ENCODE measurements at regions not wholly inside any gene's neighbourhood (a gene's known extent, or its start where the extent isn't known, plus 50 kb on each side); places are given as distances from the start of the nearest gene placed in this dataset.

- Histone ChIP-seq H3K36me3 (ENCODE audit: control insufficient read depth, insufficient read depth, low read length) (no peaks in the 10 kb centered on the region), H3K4me1 (peaks cover 19% of the 10 kb centered on the region), H3K4me3 (ENCODE audit: low read depth, low read length) (no peak overlapping the region), H3K9me3 (no peaks in the 10 kb centered on the region; the same call in 1 of the 2 replicates), H3K27me3 (replicated peaks; ENCODE audit: control insufficient read depth, insufficient read depth, low read length) (no peaks in the 10 kb centered on the region)
- DNase-seq = no peak
- no peak overlapping the region for H3K27ac Mint-ChIP-seq (ENCODE audit: unreplicated experiment)
- no peak for TF ChIP-seq CTCF (IDR thresholded peaks at IDR 0.05; ENCODE audit: insufficient read depth in 1 of 2, low read depth in 1 of 2, low read length in 1 of 2, severe bottlenecking in 1 of 2, unreplicated experiment in 1 of 2)
- ChIA-PET CTCF (no interaction called here), POLR2A (no interaction called here)
- H3K4me1 Mint-ChIP-seq (ENCODE audit: low read depth, unreplicated experiment) = no peaks in the 10 kb centered on the region
- H3K9me3 Mint-ChIP-seq (ENCODE audit: unreplicated experiment) = no peaks in the 10 kb centered on the region
- no peak overlapping the region for H3K4me3 Mint-ChIP-seq (ENCODE audit: unreplicated experiment)
- no peaks in the 10 kb centered on the region for H3K36me3 Mint-ChIP-seq (ENCODE audit: insufficient read depth, unreplicated experiment)
- BruUV-seq (replicated peaks) = no TSS peak
- intact Hi-C loops (cut with micrococcal nuclease; ENCODE audit: unreplicated experiment) = no loop called here
- no peaks in the 10 kb centered on the region for H3K27me3 Mint-ChIP-seq (ENCODE audit: insufficient read depth, unreplicated experiment)
Observed at GRCh38 chr13:31042481-31043165, 110.2 kb downstream of the TEX26 start.

- no TSS peak for BruUV-seq (replicated peaks)
- H3K4me1 ChIP-seq = peaks cover 19% of the 10 kb centered on the region
- Mint-ChIP-seq H3K4me3 (ENCODE audit: unreplicated experiment) (no peak overlapping the region), H3K36me3 (ENCODE audit: insufficient read depth, unreplicated experiment) (no peaks in the 10 kb centered on the region), H3K9me3 (ENCODE audit: unreplicated experiment) (no peaks in the 10 kb centered on the region), H3K4me1 (ENCODE audit: low read depth, unreplicated experiment) (no peaks in the 10 kb centered on the region), H3K27me3 (ENCODE audit: insufficient read depth, unreplicated experiment) (no peaks in the 10 kb centered on the region), H3K27ac (ENCODE audit: unreplicated experiment) (no peak overlapping the region)
- no peaks in the 10 kb centered on the region for H3K36me3 ChIP-seq (ENCODE audit: control insufficient read depth, insufficient read depth, low read length)
- H3K9me3 ChIP-seq = no peaks in the 10 kb centered on the region; the same call in 1 of the 2 replicates
- H3K4me3 ChIP-seq (ENCODE audit: low read depth, low read length) = no peak overlapping the region
- CTCF ChIA-PET = no interaction called here
- intact Hi-C loops (cut with micrococcal nuclease; ENCODE audit: unreplicated experiment) = no loop called here
- no peak for DNase-seq
- POLR2A ChIA-PET = no interaction called here
- TF ChIP-seq CTCF (IDR thresholded peaks at IDR 0.05; ENCODE audit: insufficient read depth in 1 of 2, low read depth in 1 of 2, low read length in 1 of 2, severe bottlenecking in 1 of 2, unreplicated experiment in 1 of 2) = no peak
- no peaks in the 10 kb centered on the region for H3K27me3 ChIP-seq (replicated peaks; ENCODE audit: control insufficient read depth, insufficient read depth, low read length)
Observed at GRCh38 chr13:31042049-31042448, 109.6 kb downstream of the TEX26 start.

- H3K36me3 ChIP-seq (ENCODE audit: control insufficient read depth, insufficient read depth, low read length) = no peaks in the 10 kb centered on the region
- no peaks in the 10 kb centered on the region for H3K4me1 Mint-ChIP-seq (ENCODE audit: low read depth, unreplicated experiment)
- H3K27me3 Mint-ChIP-seq (ENCODE audit: insufficient read depth, unreplicated experiment) = no peaks in the 10 kb centered on the region
- no peak overlapping the region for H3K4me3 ChIP-seq (ENCODE audit: low read depth, low read length)
- H3K36me3 Mint-ChIP-seq (ENCODE audit: insufficient read depth, unreplicated experiment) = no peaks in the 10 kb centered on the region
- H3K9me3 Mint-ChIP-seq (ENCODE audit: unreplicated experiment) = no peaks in the 10 kb centered on the region
- TF ChIP-seq CTCF (IDR thresholded peaks at IDR 0.05; ENCODE audit: insufficient read depth in 1 of 2, low read depth in 1 of 2, low read length in 1 of 2, severe bottlenecking in 1 of 2, unreplicated experiment in 1 of 2) = no peak
- no peak overlapping the region for H3K4me3 Mint-ChIP-seq (ENCODE audit: unreplicated experiment)
- no peak overlapping the region for H3K27ac Mint-ChIP-seq (ENCODE audit: unreplicated experiment)
- no peaks in the 10 kb centered on the region for H3K27me3 ChIP-seq (replicated peaks; ENCODE audit: control insufficient read depth, insufficient read depth, low read length)
- CTCF ChIA-PET = no interaction called here
- BruUV-seq (replicated peaks) = no TSS peak
- POLR2A ChIA-PET = no interaction called here
- H3K4me1 ChIP-seq = no peaks in the 10 kb centered on the region
- intact Hi-C loops (cut with micrococcal nuclease; ENCODE audit: unreplicated experiment) = no loop called here
- no peak for DNase-seq
- H3K9me3 ChIP-seq = no peaks in the 10 kb centered on the region; the same call in 1 of the 2 replicates
Observed at GRCh38 chr13:31038834-31039552, 106.5 kb downstream of the TEX26 start.
